Activated CD4-positive, alpha-beta T cell treated with anti-CD3 and anti-CD28 coated beads for 36 hours (primary cell): ENCODE measurements at regions not wholly inside any gene's neighbourhood (a gene's known extent, or its start where the extent isn't known, plus 50 kb on each side); places are given as distances from the start of the nearest gene placed in this dataset.
"Not testable (repeated sequence)": the region's sequence is repeated elsewhere in the genome, so short reads cannot be mapped to it uniquely, and the experiment has no call there.

Experiments
- ATAC-seq: fragments of 200-7000 bp; cut with Tn5 transposase; one replicate; pipeline ENCODE4 v1.10.0; 2021; ENCODE audit warnings: mild to moderate bottlenecking, moderate library complexity
- CTCF ChIA-PET: fragments of 350-600 bp; sonication (Branson Sonifier 250); formaldehyde crosslinking; loops from one replicate; lab custom pipeline; 2021; ENCODE audit warnings: antibody characterized with exemption; lab: Charles Lee
- POLR2A ChIA-PET: fragments of 350-600 bp; sonication (Branson Sonifier 250); formaldehyde crosslinking; loops from one replicate; lab custom pipeline; 2021; ENCODE audit warnings: antibody characterized with exemption, inconsistent platforms; lab: Charles Lee
- DNase-seq: peaks from one replicate; pipeline ENCODE4 v3.0.0-alpha.2; 2020
- H3K27ac Mint-ChIP-seq: one replicate; pipeline ENCODE4 v1.8.0; 2021; ENCODE audit warnings: mixed read lengths
- H3K27me3 Mint-ChIP-seq: one replicate; pipeline ENCODE4 v1.8.0; 2021; ENCODE audit warnings: mixed read lengths
- H3K36me3 Mint-ChIP-seq: one replicate; pipeline ENCODE4 v1.8.0; 2021; ENCODE audit warnings: low read depth, mixed read lengths
- H3K4me1 Mint-ChIP-seq: one replicate; pipeline ENCODE4 v1.8.0; 2021; ENCODE audit warnings: mixed read lengths
- H3K4me3 Mint-ChIP-seq: one replicate; pipeline ENCODE4 v1.8.0; 2021; ENCODE audit warnings: mild to moderate bottlenecking, moderate library complexity, mixed read lengths
- H3K9me3 Mint-ChIP-seq: one replicate; pipeline ENCODE4 v1.8.0; 2021; ENCODE audit warnings: low read depth, mixed read lengths
- intact Hi-C, 2 experiments: fragments of 100-400 bp; cut with DNase I in 1 of 2; cut with micrococcal nuclease in 1 of 2; formaldehyde crosslinking; loops; one replicate each; pipeline versions ENCODE4 v1.14.2 to v1.15.1; 2022 to 2024; cut with DNase I, micrococcal nuclease

DNA sequence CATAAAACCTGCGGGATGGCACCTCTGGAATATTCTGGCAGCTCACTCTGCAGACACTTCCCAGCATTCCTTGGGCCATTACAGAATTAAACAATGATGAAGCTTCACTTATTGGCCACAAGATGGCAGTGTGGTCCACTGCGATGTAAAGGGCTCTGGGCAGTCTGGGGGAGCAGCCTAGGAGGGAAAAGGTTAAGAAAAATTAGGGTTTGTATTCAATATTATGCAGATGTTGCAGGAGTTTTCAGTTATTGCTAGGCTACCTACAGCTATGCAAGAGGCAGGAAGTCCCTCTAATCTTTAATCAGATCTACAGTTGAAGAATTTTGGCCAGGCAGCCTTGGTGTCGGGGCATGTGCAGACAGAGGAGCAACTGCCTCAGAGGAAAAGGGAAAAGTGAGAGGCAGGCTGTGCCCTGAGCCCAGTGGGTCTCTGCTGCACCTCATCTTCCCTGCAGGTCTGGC lies 233.2 kb upstream of the PRSS1 start:
- Mint-ChIP-seq H3K4me3 (no peak overlapping the region), H3K4me1 (peaks cover 48% of the 10 kb centered on the region), H3K27me3 (no peaks in the 10 kb centered on the region), H3K36me3 (no peaks in the 10 kb centered on the region), H3K27ac (no peak overlapping the region), H3K9me3 (no peaks in the 10 kb centered on the region)
- DNase-seq (peak; percentile 59), ATAC-seq (peak; percentile 82)
- CTCF ChIA-PET = interaction anchor here (0.6 to 4.3 kb wide), 18 partner anchors 9 to 870 kb away, joined by 3 to 26 read pairs (median 5); no protein-coding TSS in a partner anchor
- POLR2A ChIA-PET = interaction anchor here (0.6 kb wide), 1 partner anchor 492 kb away, joined by 5 read pairs; no protein-coding TSS in a partner anchor
- intact Hi-C loops = loop anchor here in 1 of 2 experiments (2.0 kb wide), 1 partner anchor 19 kb away; no protein-coding TSS in a partner anchor

GRCh38 chr7:142514716-142515115 lies 234.6 kb upstream of the PRSS1 start:
- H3K27me3 Mint-ChIP-seq, intact Hi-C loops, POLR2A ChIA-PET, H3K27ac Mint-ChIP-seq, H3K36me3 Mint-ChIP-seq, H3K4me3 Mint-ChIP-seq, ATAC-seq, DNase-seq, H3K9me3 Mint-ChIP-seq: not testable (repeated sequence)
- CTCF ChIA-PET = interaction anchor here (0.7 to 4.3 kb wide), 3 partner anchors 18 to 358 kb away, joined by 3 to 26 read pairs (median 3); no protein-coding TSS in a partner anchor
- H3K4me1 Mint-ChIP-seq = peaks cover 46% of the 10 kb centered on the region

DNA sequence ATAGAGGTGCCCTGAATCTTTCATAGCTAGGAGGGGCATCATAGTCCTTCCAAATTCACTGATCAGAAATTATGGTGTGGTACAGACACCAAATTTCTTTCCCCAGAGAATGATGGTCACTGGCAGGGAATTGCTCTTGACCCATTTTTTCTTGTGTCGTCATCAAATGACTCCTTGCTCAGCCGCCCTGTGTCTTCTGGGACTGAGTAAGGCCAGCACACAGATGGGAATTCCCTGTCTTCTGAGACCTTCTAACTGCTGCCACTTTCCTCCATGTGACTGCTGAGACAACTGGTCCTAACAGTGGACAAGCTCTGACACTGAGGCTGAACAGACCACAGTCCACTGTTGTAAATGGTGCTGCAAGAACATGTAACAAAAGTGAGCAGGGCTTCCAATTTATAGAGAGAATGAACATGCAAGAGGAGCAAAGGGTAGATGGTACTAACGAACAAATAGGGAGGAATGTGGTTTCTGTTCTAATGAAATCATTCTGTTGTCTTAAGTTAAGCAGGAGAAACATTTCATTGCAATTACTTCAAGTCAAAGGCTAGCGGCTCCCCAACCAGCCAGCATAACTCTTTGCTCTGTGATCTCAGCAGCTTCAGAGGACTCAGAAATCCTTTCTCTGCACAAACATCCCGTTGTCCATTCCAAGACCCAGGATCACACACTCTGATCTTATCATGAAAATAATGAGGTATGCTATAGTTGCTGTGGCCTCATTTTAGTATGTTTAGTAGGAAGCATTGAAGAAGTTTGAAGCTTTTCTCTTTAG lies 235.9 kb upstream of the PRSS1 start:
- intact Hi-C loops = no loop called here
- no peaks in the 10 kb centered on the region for H3K27me3 Mint-ChIP-seq
- DNase-seq (no peak), ATAC-seq (no peak)
- no peaks in the 10 kb centered on the region for H3K9me3 Mint-ChIP-seq
- H3K36me3 Mint-ChIP-seq = no peaks in the 10 kb centered on the region
- CTCF ChIA-PET = interaction anchor here (0.8 to 4.3 kb wide), 5 partner anchors 16 to 154 kb away, joined by 3 to 26 read pairs (median 3); no protein-coding TSS in a partner anchor
- no peak overlapping the region for H3K27ac Mint-ChIP-seq
- POLR2A ChIA-PET = no interaction called here
- peaks cover 51% of the 10 kb centered on the region for H3K4me1 Mint-ChIP-seq
- H3K4me3 Mint-ChIP-seq = no peak overlapping the region

DNA sequence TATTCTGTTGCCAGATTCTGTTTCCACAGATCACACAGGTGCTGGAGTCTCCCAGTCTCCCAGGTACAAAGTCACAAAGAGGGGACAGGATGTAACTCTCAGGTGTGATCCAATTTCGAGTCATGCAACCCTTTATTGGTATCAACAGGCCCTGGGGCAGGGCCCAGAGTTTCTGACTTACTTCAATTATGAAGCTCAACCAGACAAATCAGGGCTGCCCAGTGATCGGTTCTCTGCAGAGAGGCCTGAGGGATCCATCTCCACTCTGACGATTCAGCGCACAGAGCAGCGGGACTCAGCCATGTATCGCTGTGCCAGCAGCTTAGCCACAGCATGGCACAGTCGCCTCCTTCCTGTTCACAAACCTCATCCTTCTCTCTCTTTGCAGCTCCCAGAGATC lies 237.5 kb upstream of the PRSS1 start:
- H3K4me1 Mint-ChIP-seq = peaks cover 56% of the 10 kb centered on the region

DNA sequence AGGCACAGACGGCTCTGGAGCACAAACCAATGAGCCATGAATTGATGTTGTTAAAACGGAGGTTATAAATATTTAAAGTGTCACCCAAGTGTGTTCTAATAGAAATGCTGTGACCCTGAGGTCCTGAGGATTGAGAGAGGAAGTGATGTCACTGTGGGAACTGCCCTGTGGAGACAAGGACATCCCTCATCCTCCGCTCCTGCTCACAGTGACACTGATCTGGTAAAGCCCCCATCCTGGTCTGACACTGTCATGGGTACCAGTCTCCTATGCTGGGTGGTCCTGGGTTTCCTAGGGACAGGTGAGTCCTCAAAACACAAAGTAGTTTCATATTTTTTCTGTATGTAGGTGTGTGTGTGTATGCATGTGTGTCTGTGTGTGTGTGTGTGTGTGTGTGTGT lies 237.9 kb upstream of the PRSS1 start:
- intact Hi-C loops = no loop called here
- no peaks in the 10 kb centered on the region for H3K9me3 Mint-ChIP-seq
- DNase-seq (no peak), ATAC-seq (no peak)
- peaks cover 55% of the 10 kb centered on the region for H3K4me1 Mint-ChIP-seq
- POLR2A ChIA-PET = no interaction called here
- H3K27ac Mint-ChIP-seq = no peak overlapping the region
- no peak overlapping the region for H3K4me3 Mint-ChIP-seq
- CTCF ChIA-PET = interaction anchor here (0.7 to 1.1 kb wide), 4 partner anchors 9 to 96 kb away, joined by 3 to 4 read pairs (median 3); no protein-coding TSS in a partner anchor
- H3K27me3 Mint-ChIP-seq = no peaks in the 10 kb centered on the region
- H3K36me3 Mint-ChIP-seq = no peaks in the 10 kb centered on the region

More for the DNA sequence above, 237.5 kb upstream of the PRSS1 start:
- CTCF ChIA-PET = interaction anchor here (0.7 to 1.0 kb wide), 3 partner anchors 52 to 96 kb away, joined by 3 to 4 read pairs (median 3); no protein-coding TSS in a partner anchor
- Mint-ChIP-seq H3K4me3 (no peak overlapping the region), H3K9me3 (no peaks in the 10 kb centered on the region), H3K27ac (no peak overlapping the region), H3K27me3 (no peaks in the 10 kb centered on the region), H3K36me3 (no peaks in the 10 kb centered on the region)
- ATAC-seq (peak; percentile 54), DNase-seq (peak; percentile 46)
- intact Hi-C loops = no loop called here
- POLR2A ChIA-PET = no interaction called here

DNA sequence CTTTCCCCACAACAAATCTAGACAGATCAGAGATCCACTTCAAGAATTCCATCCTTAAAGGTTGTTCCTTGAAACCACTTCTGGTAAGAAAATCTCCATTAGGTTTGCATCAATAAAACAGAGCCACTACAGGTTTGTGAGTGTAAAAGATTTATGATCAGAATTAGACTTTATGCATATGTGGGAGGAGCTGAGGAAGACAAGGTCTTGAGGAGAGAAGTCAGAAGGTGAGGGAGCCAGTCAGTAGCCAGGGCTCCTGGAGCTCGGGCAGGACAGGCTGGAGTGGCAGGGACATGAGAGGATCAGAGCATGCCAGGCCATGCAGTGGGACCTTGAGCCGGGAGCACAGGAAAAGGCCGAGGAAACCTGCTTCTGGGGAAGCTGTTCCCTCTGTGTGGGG lies 240.0 kb upstream of the PRSS1 start:
- H3K36me3 Mint-ChIP-seq, ATAC-seq, H3K27ac Mint-ChIP-seq, H3K4me3 Mint-ChIP-seq, POLR2A ChIA-PET, DNase-seq, H3K27me3 Mint-ChIP-seq, H3K9me3 Mint-ChIP-seq: not testable (repeated sequence)
- intact Hi-C loops = loop anchor here in 1 of 2 experiments (5.0 kb wide), 1 partner anchor 48 kb away; no protein-coding TSS in a partner anchor
- CTCF ChIA-PET = interaction anchor here (0.7 to 2.5 kb wide), 3 partner anchors 8 to 19 kb away, joined by 3 to 7 read pairs (median 6); no protein-coding TSS in a partner anchor
- H3K4me1 Mint-ChIP-seq = peaks cover 44% of the 10 kb centered on the region

DNA sequence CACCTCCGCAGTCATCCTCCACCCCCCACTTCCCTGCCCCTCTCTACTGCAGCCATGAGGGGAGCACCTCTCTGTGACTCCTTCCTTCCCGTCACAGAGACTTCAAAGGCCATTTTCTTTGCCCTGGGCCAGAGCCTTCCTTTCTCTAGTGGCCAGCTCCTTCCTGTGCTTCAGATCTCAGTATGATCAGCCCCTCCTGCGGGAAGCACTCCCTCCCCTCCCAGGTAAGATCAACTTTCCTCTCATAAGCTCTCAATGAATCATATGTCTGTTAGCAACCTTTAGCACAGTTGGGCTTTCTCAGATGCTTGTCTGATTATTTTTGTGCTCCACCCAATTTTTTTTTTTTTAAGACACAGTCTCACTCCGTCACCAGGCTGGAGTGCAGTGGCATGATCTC lies 241.0 kb upstream of the PRSS1 start:
- Mint-ChIP-seq H3K4me3 (no peak overlapping the region), H3K27ac (peak overlapping the region; percentile 45), H3K9me3 (no peaks in the 10 kb centered on the region), H3K27me3 (no peaks in the 10 kb centered on the region), H3K36me3 (no peaks in the 10 kb centered on the region), H3K4me1 (peaks cover 44% of the 10 kb centered on the region)
- DNase-seq (no peak), ATAC-seq (peak; percentile 54)
- intact Hi-C loops = loop anchor here in 1 of 2 experiments (5.0 kb wide), 1 partner anchor 49 kb away; no protein-coding TSS in a partner anchor
- ChIA-PET POLR2A (no interaction called here), CTCF (interaction anchor here (0.7 to 2.5 kb wide), 3 partner anchors 9 to 45 kb away, joined by 3 to 7 read pairs (median 6); no protein-coding TSS in a partner anchor)

DNA sequence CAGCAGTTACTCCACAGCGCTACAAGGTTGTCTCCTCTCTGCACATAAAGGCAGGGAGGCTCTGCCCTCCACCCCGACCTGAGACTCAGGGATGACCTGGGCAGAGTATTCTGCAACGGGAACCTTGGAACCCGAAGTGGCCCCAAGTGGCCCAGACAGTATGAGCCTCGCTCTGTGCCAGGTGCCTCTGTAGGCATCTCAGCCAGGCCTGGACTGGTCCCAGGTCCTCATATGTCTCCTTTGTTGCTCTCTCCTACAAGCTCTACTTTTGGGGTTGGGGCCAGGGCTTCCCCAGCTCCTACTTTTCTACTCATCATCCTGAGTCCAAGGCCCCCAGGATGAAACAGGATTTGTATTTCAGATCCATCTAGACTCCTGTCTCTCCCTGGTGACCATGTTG lies 241.5 kb upstream of the PRSS1 start:
- peaks cover 44% of the 10 kb centered on the region for H3K4me1 Mint-ChIP-seq
- POLR2A ChIA-PET = no interaction called here
- H3K36me3 Mint-ChIP-seq = no peaks in the 10 kb centered on the region
- DNase-seq (no peak), ATAC-seq (no peak)
- no peaks in the 10 kb centered on the region for H3K9me3 Mint-ChIP-seq
- intact Hi-C loops = loop anchor here in 1 of 2 experiments (5.0 kb wide), 1 partner anchor 50 kb away; no protein-coding TSS in a partner anchor
- H3K27ac Mint-ChIP-seq = no peak overlapping the region
- CTCF ChIA-PET = interaction anchor here (0.7 to 2.5 kb wide), 2 partner anchors 11 to 45 kb away, joined by 3 to 7 read pairs; no protein-coding TSS in a partner anchor
- no peak overlapping the region for H3K4me3 Mint-ChIP-seq
- no peaks in the 10 kb centered on the region for H3K27me3 Mint-ChIP-seq

- CTCF ChIA-PET = interaction anchor here (4.0 kb wide), 1 partner anchor 9 kb away, joined by 23 read pairs; no protein-coding TSS in a partner anchor
- H3K27ac Mint-ChIP-seq, POLR2A ChIA-PET: not testable (repeated sequence)
Observed at GRCh38 chr7:142507066-142507465, 242.2 kb upstream of the PRSS1 start.

DNA sequence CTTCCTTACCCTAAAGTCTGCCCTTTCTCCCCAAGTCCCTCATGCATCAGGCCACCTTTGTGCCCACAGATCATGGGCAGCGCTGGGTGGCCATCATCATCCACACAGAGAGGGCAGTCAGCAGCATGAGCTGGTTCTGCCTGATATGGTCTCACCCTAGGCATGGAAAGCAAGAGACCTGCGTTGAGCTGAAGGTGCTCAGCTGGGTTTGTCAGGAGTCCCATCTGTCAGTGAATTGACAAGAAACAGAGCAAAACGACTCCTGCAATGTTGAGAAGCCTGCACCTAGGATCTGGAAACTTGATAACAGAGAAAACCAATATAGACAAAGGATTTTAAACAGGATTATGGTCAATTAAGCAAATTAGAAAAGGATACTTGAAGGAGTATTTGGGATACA lies 242.7 kb upstream of the PRSS1 start:
- no peaks in the 10 kb centered on the region for H3K27me3 Mint-ChIP-seq
- no peak overlapping the region for H3K27ac Mint-ChIP-seq
- H3K36me3 Mint-ChIP-seq = no peaks in the 10 kb centered on the region
- no peaks in the 10 kb centered on the region for H3K9me3 Mint-ChIP-seq
- H3K4me1 Mint-ChIP-seq = peaks cover 33% of the 10 kb centered on the region
- DNase-seq (no peak), ATAC-seq (no peak)
- intact Hi-C loops = loop anchor here in 1 of 2 experiments (5.0 kb wide), 1 partner anchor 51 kb away; no protein-coding TSS in a partner anchor
- no peak overlapping the region for H3K4me3 Mint-ChIP-seq
- ChIA-PET CTCF (interaction anchor here (1.1 to 4.0 kb wide), 2 partner anchors 10 to 41 kb away, joined by 3 to 23 read pairs; no protein-coding TSS in a partner anchor), POLR2A (no interaction called here)

More at GRCh38 chr7:142507066-142507465, 242.2 kb upstream of the PRSS1 start:
- H3K36me3 Mint-ChIP-seq, ATAC-seq, H3K9me3 Mint-ChIP-seq, H3K4me3 Mint-ChIP-seq, DNase-seq, H3K27me3 Mint-ChIP-seq: not testable (repeated sequence)
- intact Hi-C loops = loop anchor here in 1 of 2 experiments (5.0 kb wide), 1 partner anchor 50 kb away; no protein-coding TSS in a partner anchor
- H3K4me1 Mint-ChIP-seq = peaks cover 38% of the 10 kb centered on the region

DNA sequence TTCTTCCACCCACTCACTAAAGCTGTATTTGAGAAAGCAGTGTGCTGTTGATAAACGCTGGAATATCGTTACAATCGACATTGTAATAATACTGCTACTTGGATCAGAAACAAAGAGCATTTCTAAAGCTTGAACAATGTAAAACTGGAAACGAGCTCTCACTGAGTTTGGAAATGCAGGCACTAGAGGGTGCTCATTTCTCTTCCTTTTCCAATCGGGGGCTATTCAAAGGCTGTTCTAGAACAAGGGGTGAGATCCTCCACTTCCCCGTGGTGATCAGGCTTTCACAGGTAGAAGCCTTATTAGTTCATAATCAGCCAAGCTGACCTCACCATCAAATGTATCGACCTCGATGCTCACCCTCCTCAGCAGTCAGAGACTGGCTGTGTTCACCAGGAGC lies 245.3 kb upstream of the PRSS1 start:
- peaks cover 30% of the 10 kb centered on the region for H3K4me1 Mint-ChIP-seq
- H3K4me3 Mint-ChIP-seq, intact Hi-C loops: not testable (repeated sequence)

More for the DNA sequence above, 245.3 kb upstream of the PRSS1 start:
- H3K9me3 Mint-ChIP-seq, H3K27me3 Mint-ChIP-seq, ATAC-seq, POLR2A ChIA-PET, DNase-seq, H3K36me3 Mint-ChIP-seq, H3K27ac Mint-ChIP-seq: not testable (repeated sequence)
- CTCF ChIA-PET = interaction anchor here (4.0 kb wide), 1 partner anchor 13 kb away, joined by 23 read pairs; no protein-coding TSS in a partner anchor
